HCT116 (cell line): ENCODE measurements at regions not wholly inside any gene's neighbourhood (a gene's known extent, or its start where the extent isn't known, plus 50 kb on each side); places are given as distances from the start of the nearest gene placed in this dataset.

Experiments used
- ATAC-seq: fragments of 200-7000 bp; cut with Tn5 transposase; 2 replicates; pipeline ENCODE4 v1.9.1; 2020; ENCODE audit warnings: mild to moderate bottlenecking, moderate library complexity
- BruUV-seq: library from RNA; stranded (reverse); fragments of 400-500 nt; replicated peaks from 2 replicates; lab custom pipeline; 2021; lab: Mats Ljungman, UMichigan
- CTCF ChIA-PET: fragments of 300-600 bp; sonication (Branson Sonifier 250); formaldehyde crosslinking; loops from one replicate; lab custom pipeline; 2021; ENCODE audit warnings: antibody characterized with exemption; lab: Charles Lee
- POLR2A ChIA-PET: fragments of 300-600, 350-600 bp; sonication (Branson Sonifier 250); formaldehyde crosslinking; loops from one replicate; lab custom pipeline; 2021; ENCODE audit warnings: antibody characterized with exemption; lab: Charles Lee
- RAD21 ChIA-PET, 2 experiments: fragments of 300-600 bp; sonication (Branson Sonifier 250); formaldehyde crosslinking; loops; one replicate each; lab custom pipeline; 2023; ENCODE audit warnings: low total read pairs in 2 of 2; ENCODE audit not compliant: uncharacterized antibody in 2 of 2, unreplicated experiment in 2 of 2, low non-redundant PET in 1 of 2; lab: Charles Lee
- DNase-seq: peaks from one replicate; pipeline ENCODE4 v3.0.0-alpha.2; 2010; ENCODE audit warnings: low read depth, low spot score
- H2AFZ ChIP-seq: fragments of 200-600 bp; shearing (Covaris generic), sonication (generic); 2 replicates; pipeline ENCODE4 v1.6.1; 2017; ENCODE audit warnings: low read depth, mixed run types, mixed read lengths, antibody characterized with exemption, low read length; ENCODE audit not compliant: poor library complexity, severe bottlenecking
- H3K27ac ChIP-seq: 2 replicates; pipeline ENCODE4 v1.5.1; 2012; ENCODE audit warnings: low read depth, low read length
- H3K27me3 ChIP-seq: fragments of 200-600 bp; sonication (generic); 2 replicates; pipeline ENCODE4 v1.6.1; 2016; ENCODE audit warnings: mixed run types, low read length, mixed read lengths; ENCODE audit not compliant: insufficient read depth
- H3K36me3 ChIP-seq, 2 experiments: fragments of 200-500 bp in 1 of 2; fragments of 200-600 bp in 1 of 2; sonication (Bioruptor generic) in 1 of 2; sonication (generic) in 1 of 2; 2 replicates each; pipeline versions ENCODE4 v1.5.1 to v1.6.1; 2014 to 2016; ENCODE audit warnings: low read length in 2 of 2, inconsistent platforms in 1 of 2, mixed read lengths in 1 of 2, mixed run types in 1 of 2; ENCODE audit not compliant: insufficient read depth in 2 of 2, control insufficient read depth in 1 of 2
- H3K4me1 ChIP-seq, 2 experiments: fragments of 200-600 bp in 1 of 2; sonication (generic) in 1 of 2; 2 replicates each; pipeline versions ENCODE4 v1.5.1 to v1.6.1; 2012 to 2017; ENCODE audit warnings: low read length in 2 of 2, inconsistent platforms in 1 of 2, mild to moderate bottlenecking in 1 of 2, mixed read lengths in 1 of 2, mixed run types in 1 of 2, moderate library complexity in 1 of 2; ENCODE audit not compliant: insufficient read depth in 2 of 2, control insufficient read depth in 1 of 2
- H3K4me2 ChIP-seq: fragments of 200-600 bp; sonication (generic); 2 replicates; pipeline ENCODE4 v1.6.1; 2017; ENCODE audit warnings: mixed run types, low read length, mixed read lengths
- H3K4me3 ChIP-seq, 2 experiments: fragments of 200-600 bp in 1 of 2; sonication (generic) in 1 of 2; replicated peaks in 1 of 2; 2 replicates each; pipeline ENCODE4 v1.5.1; 2011 to 2016; ENCODE audit warnings: low read length in 2 of 2, control low read depth in 1 of 2, low read depth in 1 of 2, mild to moderate bottlenecking in 1 of 2, mixed read lengths in 1 of 2, mixed run types in 1 of 2
- H3K79me2 ChIP-seq: fragments of 200-600 bp; sonication (generic); 2 replicates; pipeline ENCODE4 v1.6.1; 2017; ENCODE audit warnings: mild to moderate bottlenecking, mixed run types, low read length, moderate library complexity, mixed read lengths; ENCODE audit not compliant: insufficient read depth
- H3K9ac ChIP-seq: fragments of 200-600 bp; sonication (generic); 2 replicates; pipeline ENCODE4 v1.6.1; 2016; ENCODE audit warnings: low read length, mixed read lengths
- H3K9me2 ChIP-seq: fragments of 200-600 bp; sonication (generic), shearing (Covaris generic); 2 replicates; pipeline ENCODE4 v1.6.1; 2017; ENCODE audit warnings: mixed run types, mild to moderate bottlenecking, moderate library complexity; ENCODE audit not compliant: insufficient read depth
- H3K9me3 ChIP-seq, 2 experiments: fragments of 200-500 bp in 1 of 2; fragments of 200-600 bp in 1 of 2; sonication (Bioruptor generic) in 1 of 2; sonication (generic) in 1 of 2; 2 replicates each; pipeline ENCODE4 v1.6.1; 2014 to 2017; ENCODE audit warnings: low read length in 2 of 2, mixed read lengths in 2 of 2, inconsistent platforms in 1 of 2, low read depth in 1 of 2, mild to moderate bottlenecking in 1 of 2, mixed run types in 1 of 2, moderate library complexity in 1 of 2; ENCODE audit not compliant: control insufficient read depth in 1 of 2, insufficient read depth in 1 of 2
- H4K20me1 ChIP-seq: fragments of 200-600 bp; sonication (generic), shearing (Covaris generic); 2 replicates; pipeline ENCODE4 v1.6.1; 2017; ENCODE audit warnings: mixed run types, mild to moderate bottlenecking, moderate library complexity; ENCODE audit not compliant: insufficient read depth
- ATF3 ChIP-seq: IDR thresholded peaks from 2 replicates; pipeline ENCODE4 v1.6.1; 2012
- ELF1 ChIP-seq: IDR thresholded peaks from 2 replicates; pipeline ENCODE4 v1.6.1; 2012; ENCODE audit warnings: low read depth, borderline replicate concordance
- RAD21 ChIP-seq: IDR thresholded peaks from 2 replicates; pipeline ENCODE4 v1.6.1; 2012; ENCODE audit warnings: low read depth, mild to moderate bottlenecking
- SP1 ChIP-seq: IDR thresholded peaks from 2 replicates; pipeline ENCODE4 v1.6.1; 2012; ENCODE audit warnings: low read depth
- ZBTB33 ChIP-seq: IDR thresholded peaks from 2 replicates; pipeline ENCODE4 v1.6.1; 2011; ENCODE audit warnings: mild to moderate bottlenecking, low read length, moderate library complexity; ENCODE audit not compliant: insufficient replicate concordance; ENCODE audit errors: extremely low read depth
- intact Hi-C: fragments of 100-400 bp; cut with micrococcal nuclease; formaldehyde crosslinking; loops from 2 replicates; pipeline ENCODE4 v1.10.0; 2022

- TF ChIP-seq ZBTB33 (no peak), ATF3 (no peak), RAD21 (no peak), ELF1 (no peak), SP1 (no peak)
- TF ChIP-seq, all 23 proteins: peak for 0
Measured at GRCh38 chr12:45663455-45663854, 66.1 kb upstream of the ARID2 start (continued).

- no peaks in the 10 kb centered on the region for H4K20me1 ChIP-seq
- TF ChIP-seq ATF3 = no peak
- no peak for TF ChIP-seq RAD21
- POLR2A ChIA-PET = no interaction called here
- CTCF ChIA-PET = no interaction called here
- H3K27ac ChIP-seq = no peak overlapping the region
- H3K79me2 ChIP-seq = no peaks in the 10 kb centered on the region
- peaks cover 0 to 1% of the 10 kb centered on the region in 2 experiments; a peak in 1 of 4 replicates for H3K4me1 ChIP-seq
- DNase-seq (no peak), ATAC-seq (no peak)
- no peak overlapping the region for H3K9ac ChIP-seq
- RAD21 ChIA-PET = no interaction called here
- no peak overlapping the region for H3K4me2 ChIP-seq
- no peak overlapping the region for H2AFZ ChIP-seq
- H3K4me3 ChIP-seq = no peak overlapping the region
- no peaks in the 10 kb centered on the region for H3K36me3 ChIP-seq
- no peaks in the 10 kb centered on the region for H3K27me3 ChIP-seq
- intact Hi-C loops = no loop called here
- H3K9me3 ChIP-seq = no peaks in the 10 kb centered on the region
- no TSS peak for BruUV-seq
- no peaks in the 10 kb centered on the region for H3K9me2 ChIP-seq
Measured at GRCh38 chr12:45665941-45666340, 63.6 kb upstream of the ARID2 start.
